ENCODE measurements at regions not wholly inside any gene's neighbourhood (a gene's known extent, or its start where the extent isn't known, plus 50 kb on each side); places are given as distances from the start of the nearest gene placed in this dataset.

DNA sequence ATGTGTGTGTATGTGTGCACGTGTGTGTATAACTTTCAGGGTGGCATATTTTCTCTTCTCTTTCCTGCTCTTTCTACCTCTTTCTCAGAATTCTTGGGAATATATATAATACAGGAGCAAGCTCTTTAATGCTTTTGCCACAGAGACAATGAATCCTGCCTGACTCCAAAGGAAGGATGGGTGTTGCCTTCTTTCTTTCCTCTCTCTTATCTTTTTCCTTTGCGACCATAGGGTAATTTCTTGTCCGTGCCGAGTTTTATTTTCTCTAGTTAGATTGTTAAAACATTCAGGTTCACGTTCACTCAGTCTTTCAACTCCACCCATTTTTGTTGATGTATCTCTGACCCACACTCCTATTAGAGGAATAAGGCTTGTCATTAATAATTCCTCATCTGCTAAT is 129.0 kb upstream of the C1orf21 start:
- Histone ChIP-seq H4K20me1 (ENCODE audit: insufficient read depth) (no peaks in the 10 kb centered on the region), H3K27ac (ENCODE audit: low read length) (no peak overlapping the region), H3K27me3 (ENCODE audit: insufficient read depth, low read depth, low read length) (no peaks in the 10 kb centered on the region), H3K79me2 (replicated peaks; ENCODE audit: insufficient read depth, low read length) (no peaks in the 10 kb centered on the region), H3F3A (ENCODE audit: insufficient read depth, low read length, poor library complexity, severe bottlenecking) (no peaks in the 10 kb centered on the region), H3K9ac (ENCODE audit: low read length) (no peak overlapping the region), H3K9me2 (ENCODE audit: insufficient read depth, low read length) (no peaks in the 10 kb centered on the region), H2AFZ (ENCODE audit: low read depth, low read length) (no peak overlapping the region), H3K36me3 (ENCODE audit: insufficient read depth, low read length) (no peaks in the 10 kb centered on the region), H3K4me3 (ENCODE audit: low read length) (no peak overlapping the region), H3K9me3 (ENCODE audit: low read length) (no peaks in the 10 kb centered on the region), H3K4me2 (ENCODE audit: low read length) (no peak overlapping the region)
- TF ChIP-seq EZH2 (IDR thresholded peaks at IDR 0.05; ENCODE audit: borderline replicate concordance, insufficient read depth, low read length, poor library complexity, severe bottlenecking), result no peak
- TF ChIP-seq TAF1 (IDR thresholded peaks at IDR 0.05; ENCODE audit: low read depth), result no peak
- TF ChIP-seq RAD21 (conservative IDR thresholded peaks at IDR 0.05), result no peak
- no peak for TF ChIP-seq CTCF (IDR thresholded peaks at IDR 0.05; ENCODE audit: poor library complexity, severe bottlenecking)
- TF ChIP-seq, protein P1, sequence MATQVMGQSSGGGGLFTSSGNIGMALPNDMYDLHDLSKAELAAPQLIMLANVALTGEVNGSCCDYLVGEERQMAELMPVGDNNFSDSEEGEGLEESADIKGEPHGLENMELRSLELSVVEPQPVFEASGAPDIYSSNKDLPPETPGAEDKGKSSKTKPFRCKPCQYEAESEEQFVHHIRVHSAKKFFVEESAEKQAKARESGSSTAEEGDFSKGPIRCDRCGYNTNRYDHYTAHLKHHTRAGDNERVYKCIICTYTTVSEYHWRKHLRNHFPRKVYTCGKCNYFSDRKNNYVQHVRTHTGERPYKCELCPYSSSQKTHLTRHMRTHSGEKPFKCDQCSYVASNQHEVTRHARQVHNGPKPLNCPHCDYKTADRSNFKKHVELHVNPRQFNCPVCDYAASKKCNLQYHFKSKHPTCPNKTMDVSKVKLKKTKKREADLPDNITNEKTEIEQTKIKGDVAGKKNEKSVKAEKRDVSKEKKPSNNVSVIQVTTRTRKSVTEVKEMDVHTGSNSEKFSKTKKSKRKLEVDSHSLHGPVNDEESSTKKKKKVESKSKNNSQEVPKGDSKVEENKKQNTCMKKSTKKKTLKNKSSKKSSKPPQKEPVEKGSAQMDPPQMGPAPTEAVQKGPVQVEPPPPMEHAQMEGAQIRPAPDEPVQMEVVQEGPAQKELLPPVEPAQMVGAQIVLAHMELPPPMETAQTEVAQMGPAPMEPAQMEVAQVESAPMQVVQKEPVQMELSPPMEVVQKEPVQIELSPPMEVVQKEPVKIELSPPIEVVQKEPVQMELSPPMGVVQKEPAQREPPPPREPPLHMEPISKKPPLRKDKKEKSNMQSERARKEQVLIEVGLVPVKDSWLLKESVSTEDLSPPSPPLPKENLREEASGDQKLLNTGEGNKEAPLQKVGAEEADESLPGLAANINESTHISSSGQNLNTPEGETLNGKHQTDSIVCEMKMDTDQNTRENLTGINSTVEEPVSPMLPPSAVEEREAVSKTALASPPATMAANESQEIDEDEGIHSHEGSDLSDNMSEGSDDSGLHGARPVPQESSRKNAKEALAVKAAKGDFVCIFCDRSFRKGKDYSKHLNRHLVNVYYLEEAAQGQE (IDR thresholded peaks at IDR 0.05; ENCODE audit: borderline replicate concordance), result no peak
- no peak for TF ChIP-seq MXI1 (conservative IDR thresholded peaks at IDR 0.05; ENCODE audit: poor library complexity, severe bottlenecking)
- no peak for TF ChIP-seq SMC3 (conservative IDR thresholded peaks at IDR 0.05; ENCODE audit: poor library complexity)
- TF ChIP-seq EP300 (conservative IDR thresholded peaks at IDR 0.05; ENCODE audit: poor library complexity, severe bottlenecking), result no peak
- no peak for TF ChIP-seq POLR2AphosphoS5 (IDR thresholded peaks at IDR 0.05)

GRCh38 chr1:184258525-184258924 is 128.3 kb upstream of the C1orf21 start:
- Histone ChIP-seq H3K4me3 (ENCODE audit: low read length) (no peak overlapping the region), H3K27ac (ENCODE audit: low read length) (no peak overlapping the region), H3K79me2 (replicated peaks; ENCODE audit: insufficient read depth, low read length) (no peaks in the 10 kb centered on the region), H3K9me2 (ENCODE audit: insufficient read depth, low read length) (no peaks in the 10 kb centered on the region), H3K36me3 (ENCODE audit: insufficient read depth, low read length) (no peaks in the 10 kb centered on the region), H3K4me2 (ENCODE audit: low read length) (no peak overlapping the region), H4K20me1 (ENCODE audit: insufficient read depth) (no peaks in the 10 kb centered on the region), H3K27me3 (ENCODE audit: insufficient read depth, low read depth, low read length) (no peaks in the 10 kb centered on the region), H3K9ac (ENCODE audit: low read length) (no peak overlapping the region), H3F3A (ENCODE audit: insufficient read depth, low read length, poor library complexity, severe bottlenecking) (no peaks in the 10 kb centered on the region), H3K9me3 (ENCODE audit: low read length) (no peaks in the 10 kb centered on the region), H2AFZ (ENCODE audit: low read depth, low read length) (no peak overlapping the region)
- TF ChIP-seq, protein P1 (IDR thresholded peaks at IDR 0.05; ENCODE audit: borderline replicate concordance), result no peak
- TF ChIP-seq SMC3 (conservative IDR thresholded peaks at IDR 0.05; ENCODE audit: poor library complexity) (no peak), CTCF (IDR thresholded peaks at IDR 0.05; ENCODE audit: poor library complexity, severe bottlenecking) (no peak), EP300 (conservative IDR thresholded peaks at IDR 0.05; ENCODE audit: poor library complexity, severe bottlenecking) (no peak), EZH2 (IDR thresholded peaks at IDR 0.05; ENCODE audit: borderline replicate concordance, insufficient read depth, low read length, poor library complexity, severe bottlenecking) (no peak), POLR2AphosphoS5 (IDR thresholded peaks at IDR 0.05) (no peak), RAD21 (conservative IDR thresholded peaks at IDR 0.05) (no peak), MXI1 (conservative IDR thresholded peaks at IDR 0.05; ENCODE audit: poor library complexity, severe bottlenecking) (no peak), TAF1 (IDR thresholded peaks at IDR 0.05; ENCODE audit: low read depth) (no peak)

Data from neural cell (in vitro differentiated cells).